RWPE1 (cell line): ENCODE measurements at regions not wholly inside any gene's neighbourhood (a gene's known extent, or its start where the extent isn't known, plus 50 kb on each side); places are given as distances from the start of the nearest gene placed in this dataset.

Experiments used
- CTCF ChIA-PET: fragments of 350-600 bp; sonication (Branson Sonifier 250); formaldehyde crosslinking; extraction: SDS; loops from one replicate; lab custom pipeline; 2021; lab: Yijun Ruan, JAX
- POLR2A ChIA-PET: fragments of 400-600 bp; formaldehyde crosslinking; extraction: SDS; loops from one replicate; lab custom pipeline; 2020; ENCODE audit warnings: antibody characterized with exemption; ENCODE audit not compliant: low non-redundant PET; lab: Yijun Ruan, JAX
- DNase-seq: peaks from one replicate; pipeline ENCODE4 v3.0.0; 2012; ENCODE audit warnings: low spot score
- H3K27ac ChIP-seq: fragments of 450-650 bp; 2 replicates; pipeline ENCODE4 v1.5.1; 2017
- TF ChIP-seq, protein P1 (sequence below): fragments of 450-650 bp; conservative IDR thresholded peaks from 2 replicates; pipeline ENCODE4 v1.5.1; 2017; ENCODE audit warnings: low read depth, mild to moderate bottlenecking

DNA sequence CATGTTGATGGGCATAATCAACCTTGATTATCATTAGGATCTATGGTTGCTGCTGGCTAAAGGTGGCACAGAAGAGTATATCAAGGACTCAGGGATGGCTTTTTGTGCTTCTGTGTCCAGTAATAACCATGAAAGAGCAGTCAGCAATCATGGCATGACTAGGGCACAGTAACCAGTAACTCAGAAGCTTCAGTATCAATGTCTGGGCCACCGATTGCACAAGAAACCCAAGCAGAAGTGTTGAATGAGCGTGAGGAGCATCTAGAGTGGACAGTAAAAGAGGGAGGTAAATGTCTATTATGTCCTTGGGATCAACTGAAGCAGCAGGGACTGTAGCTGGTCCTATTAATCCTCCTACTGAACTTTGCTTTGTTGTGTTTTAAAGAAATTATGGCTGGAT lies 81.5 kb upstream of the F13A1 start:
- DNase-seq: no peak
- H3K27ac ChIP-seq: no peak overlapping the region
- TF ChIP-seq, protein P1, sequence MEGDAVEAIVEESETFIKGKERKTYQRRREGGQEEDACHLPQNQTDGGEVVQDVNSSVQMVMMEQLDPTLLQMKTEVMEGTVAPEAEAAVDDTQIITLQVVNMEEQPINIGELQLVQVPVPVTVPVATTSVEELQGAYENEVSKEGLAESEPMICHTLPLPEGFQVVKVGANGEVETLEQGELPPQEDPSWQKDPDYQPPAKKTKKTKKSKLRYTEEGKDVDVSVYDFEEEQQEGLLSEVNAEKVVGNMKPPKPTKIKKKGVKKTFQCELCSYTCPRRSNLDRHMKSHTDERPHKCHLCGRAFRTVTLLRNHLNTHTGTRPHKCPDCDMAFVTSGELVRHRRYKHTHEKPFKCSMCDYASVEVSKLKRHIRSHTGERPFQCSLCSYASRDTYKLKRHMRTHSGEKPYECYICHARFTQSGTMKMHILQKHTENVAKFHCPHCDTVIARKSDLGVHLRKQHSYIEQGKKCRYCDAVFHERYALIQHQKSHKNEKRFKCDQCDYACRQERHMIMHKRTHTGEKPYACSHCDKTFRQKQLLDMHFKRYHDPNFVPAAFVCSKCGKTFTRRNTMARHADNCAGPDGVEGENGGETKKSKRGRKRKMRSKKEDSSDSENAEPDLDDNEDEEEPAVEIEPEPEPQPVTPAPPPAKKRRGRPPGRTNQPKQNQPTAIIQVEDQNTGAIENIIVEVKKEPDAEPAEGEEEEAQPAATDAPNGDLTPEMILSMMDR: no peak
- ChIA-PET CTCF (no interaction called here), POLR2A (no interaction called here)

DNA sequence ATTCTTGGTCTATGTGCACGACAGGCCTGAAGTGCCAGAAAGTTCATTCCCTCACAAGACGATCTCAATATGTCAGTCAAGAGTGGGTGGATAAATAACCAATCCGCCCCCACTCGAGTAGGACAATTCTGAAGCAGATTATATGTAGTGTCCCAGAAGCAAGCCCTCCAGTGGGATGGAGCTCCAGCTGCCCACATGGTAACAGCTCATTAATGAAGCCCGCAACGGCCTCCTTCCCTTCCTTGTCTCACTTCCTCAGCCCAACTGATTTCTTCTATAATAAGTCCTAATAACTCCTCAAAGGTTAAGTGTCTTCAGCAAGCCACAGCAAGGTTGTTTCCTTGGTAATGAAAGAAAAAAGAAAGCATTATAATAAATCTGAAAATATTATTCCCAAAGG lies 82.1 kb upstream of the F13A1 start:
- TF ChIP-seq, protein P1: no peak
- ChIA-PET CTCF (no interaction called here), POLR2A (no interaction called here)
- no peak overlapping the region for H3K27ac ChIP-seq
- DNase-seq: no peak

DNA sequence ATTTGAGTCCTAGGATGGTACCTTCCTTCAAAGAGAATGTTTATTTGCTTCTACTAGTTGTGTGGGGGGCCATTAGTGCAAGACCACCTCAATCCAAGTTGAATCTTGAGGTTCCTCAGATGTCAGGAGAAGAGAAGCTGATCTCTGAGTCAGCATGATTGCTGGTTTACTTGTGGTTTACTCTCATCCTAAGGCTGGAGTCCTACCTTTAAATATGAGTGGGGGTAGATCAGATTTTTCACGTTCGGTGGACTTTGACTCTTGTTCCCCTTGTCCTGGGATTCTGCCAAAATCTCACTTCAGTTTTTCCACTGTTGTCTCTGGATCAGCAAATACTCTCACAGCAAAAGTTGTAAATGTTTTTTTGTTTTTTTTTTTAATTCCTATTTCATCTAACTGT lies 84.6 kb upstream of the F13A1 start:
- no peak for DNase-seq
- ChIA-PET CTCF (no interaction called here), POLR2A (no interaction called here)
- TF ChIP-seq, protein P1: no peak
- H3K27ac ChIP-seq: no peak overlapping the region

DNA sequence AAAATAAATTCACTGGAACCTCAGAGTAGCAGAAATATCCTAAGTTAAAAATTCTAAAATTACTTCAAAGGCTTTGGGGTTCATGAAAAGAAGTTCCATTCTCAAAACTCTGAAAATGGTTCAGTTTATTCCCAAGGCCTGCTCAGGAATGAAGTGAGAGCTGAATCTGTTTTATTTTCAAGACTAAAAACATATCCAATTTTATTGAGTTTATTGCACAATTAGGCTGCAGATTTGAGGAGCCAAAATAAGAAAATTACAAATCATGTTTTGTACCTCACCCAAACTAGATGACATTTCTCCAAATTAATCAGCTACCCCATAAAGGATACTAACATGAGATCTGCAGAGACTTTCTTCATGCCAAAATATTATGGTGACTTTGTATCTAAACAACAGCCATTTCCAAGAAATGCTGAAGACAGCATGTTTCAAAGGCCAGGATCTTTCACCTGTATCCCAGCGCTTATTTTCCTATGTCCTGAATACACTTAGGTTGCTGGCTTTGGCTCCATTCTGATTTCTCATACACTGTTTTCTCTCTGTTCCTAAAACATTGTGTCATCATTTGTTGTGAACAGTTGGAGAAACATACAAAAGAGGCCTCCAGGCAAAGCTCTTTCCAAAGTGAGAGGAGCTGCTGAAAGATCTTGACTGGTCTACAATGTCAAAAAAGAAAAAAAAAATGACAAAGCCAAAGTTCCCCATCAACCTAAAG lies 85.7 kb upstream of the F13A1 start:
- DNase-seq: no peak
- ChIA-PET POLR2A (no interaction called here), CTCF (interaction anchor here (0.5 kb wide), 1 partner anchor 34 kb away, joined by 3 read pairs; no protein-coding TSS in a partner anchor)
- TF ChIP-seq, protein P1: no peak
- no peak overlapping the region for H3K27ac ChIP-seq

DNA sequence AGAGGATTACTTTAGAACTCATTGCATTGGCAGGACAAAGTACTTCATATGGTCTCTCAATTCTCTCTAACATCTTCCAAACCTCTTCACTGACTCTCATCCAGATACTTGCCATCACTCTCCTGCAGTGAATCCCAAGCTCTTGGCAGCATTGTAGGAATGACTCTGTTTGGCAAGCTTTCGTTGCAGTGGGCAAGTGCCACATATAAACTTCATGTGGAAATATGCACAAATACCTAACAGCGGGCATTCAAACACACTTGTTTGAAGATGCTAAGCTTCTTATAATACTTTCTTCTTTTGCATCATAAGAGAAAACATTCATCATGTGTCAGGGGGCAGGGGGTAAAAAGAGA lies 86.2 kb upstream of the F13A1 start:
- ChIA-PET CTCF (interaction anchor here (0.5 kb wide), 1 partner anchor 34 kb away, joined by 3 read pairs; no protein-coding TSS in a partner anchor), POLR2A (no interaction called here)

DNA sequence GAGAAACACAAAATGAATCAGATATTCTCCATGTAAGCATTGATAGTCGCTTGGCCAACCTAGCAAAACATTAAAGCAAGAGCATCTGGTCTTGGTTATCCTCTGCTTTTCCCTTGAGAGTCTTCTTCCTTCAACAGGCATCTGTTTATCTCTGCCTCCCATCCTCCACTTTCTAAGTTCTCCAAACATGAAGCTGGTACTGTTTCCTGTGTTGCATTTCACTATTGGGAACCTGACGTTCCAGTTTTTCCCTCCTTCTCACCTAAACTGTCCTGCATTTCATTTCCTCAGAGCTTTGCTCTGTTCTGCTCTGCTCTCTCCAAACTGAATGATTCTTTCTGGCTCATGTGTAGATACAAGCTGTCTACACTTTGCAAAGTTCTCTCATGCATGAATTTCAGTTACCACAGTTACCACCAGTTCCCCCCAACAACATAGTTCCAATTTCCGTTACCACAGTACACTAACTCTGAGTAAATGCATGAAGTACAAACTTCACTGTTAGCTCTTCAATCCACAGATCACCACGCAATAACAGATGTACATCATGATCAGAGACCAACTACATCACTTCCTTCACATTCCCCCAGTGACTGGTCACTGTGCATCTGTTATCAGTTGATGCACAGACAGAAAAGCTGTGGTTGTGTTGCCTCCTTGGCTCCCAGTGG lies 86.7 kb upstream of the F13A1 start:
- no peak overlapping the region for H3K27ac ChIP-seq
- no peak for DNase-seq
- ChIA-PET CTCF (no interaction called here), POLR2A (no interaction called here)
- TF ChIP-seq, protein P1: no peak

More for the DNA sequence above, 86.2 kb upstream of the F13A1 start:
- no peak for DNase-seq
- TF ChIP-seq, protein P1: no peak
- H3K27ac ChIP-seq: no peak overlapping the region
